ENCODE measurements at regions not wholly inside any gene's neighbourhood (a gene's known extent, or its start where the extent isn't known, plus 50 kb on each side); places are given as distances from the start of the nearest gene placed in this dataset.

GRCh38 chr5:12125895-12126294 lies 221.6 kb upstream of the CTNND2 start:
- TF ChIP-seq CTCF (IDR thresholded peaks at IDR 0.05; ENCODE audit: borderline replicate concordance, extremely low read depth, low read length, poor library complexity, severe bottlenecking) = no peak
- TF ChIP-seq EZH2 (IDR thresholded peaks at IDR 0.05; ENCODE audit: borderline replicate concordance, low read depth, low read length, severe bottlenecking) = no peak
